ENCODE measurements at regions not wholly inside any gene's neighbourhood (a gene's known extent, or its start where the extent isn't known, plus 50 kb on each side); places are given as distances from the start of the nearest gene placed in this dataset.

DNA sequence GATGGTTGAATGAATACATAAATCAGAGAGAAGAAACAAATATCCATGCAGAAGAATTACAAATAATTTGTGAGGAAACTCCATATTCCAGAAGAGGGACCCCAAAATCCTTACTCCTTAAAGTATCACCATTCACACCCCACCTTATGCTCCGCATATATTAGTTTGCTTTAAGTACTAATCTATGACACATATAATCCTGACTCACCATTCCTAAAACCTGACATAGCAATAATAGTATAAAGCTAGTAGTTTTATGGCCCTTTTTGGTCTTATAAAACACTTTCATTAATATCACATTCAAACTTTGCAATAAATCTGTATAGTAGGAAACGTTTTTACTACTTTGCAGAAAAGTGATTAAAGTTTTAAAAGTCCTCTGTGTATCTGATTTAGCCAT lies 719.0 kb upstream of the SLC39A10 start:
- Histone ChIP-seq H3K79me2 (ENCODE audit: insufficient read depth, low read length) (no peaks in the 10 kb centered on the region), H3K4me1 (ENCODE audit: control insufficient read depth in 1 of 2, insufficient read depth in 2 of 2, low read length in 2 of 2) (no peaks in the 10 kb centered on the region), H3K36me3 (ENCODE audit: control insufficient read depth in 1 of 2, insufficient read depth in 2 of 2, low read length in 2 of 2) (no peaks in the 10 kb centered on the region), H3K9me3 (ENCODE audit: control insufficient read depth in 1 of 2, insufficient read depth in 1 of 2, low read depth in 1 of 2, low read length in 2 of 2) (no peaks in the 10 kb centered on the region), H4K20me1 (ENCODE audit: insufficient read depth) (no peaks in the 10 kb centered on the region), H3K27ac (ENCODE audit: low read depth, low read length) (no peak overlapping the region), H3K27me3 (ENCODE audit: insufficient read depth, low read length) (no peaks in the 10 kb centered on the region), H3K4me2 (ENCODE audit: low read length) (no peak overlapping the region), H3K9ac (ENCODE audit: low read length) (no peak overlapping the region), H3K4me3 (replicated peaks in 1 of 2; ENCODE audit: low read depth in 1 of 2, low read length in 2 of 2) (no peak overlapping the region), H3K9me2 (ENCODE audit: insufficient read depth) (no peaks in the 10 kb centered on the region), H2AFZ (ENCODE audit: low read depth, low read length, poor library complexity, severe bottlenecking) (no peak overlapping the region)
- TF ChIP-seq RAD21 (IDR thresholded peaks at IDR 0.05; ENCODE audit: low read depth) (no peak), CBX3 (IDR thresholded peaks at IDR 0.05; ENCODE audit: low read depth) (no peak), EZH2 (IDR thresholded peaks at IDR 0.05) (no peak), FOSL1 (IDR thresholded peaks at IDR 0.05; ENCODE audit: low read depth) (no peak), POLR2AphosphoS5 (IDR thresholded peaks at IDR 0.05; ENCODE audit: low read depth, low read length) (no peak), YY1 (IDR thresholded peaks at IDR 0.05; ENCODE audit: extremely low read depth, insufficient replicate concordance, low read depth, low read length) (no peak), SRF (IDR thresholded peaks at IDR 0.05; ENCODE audit: low read depth) (no peak), ZNF274 (IDR thresholded peaks at IDR 0.05; ENCODE audit: low read depth, low read length) (no peak), CEBPB (IDR thresholded peaks at IDR 0.05; ENCODE audit: low read depth) (no peak), ELF1 (IDR thresholded peaks at IDR 0.05; ENCODE audit: borderline replicate concordance, low read depth) (no peak), TCF7L2 (IDR thresholded peaks at IDR 0.05; ENCODE audit: borderline replicate concordance, extremely low read depth, insufficient read depth, insufficient read length) (no peak)
- TF ChIP-seq, protein P1, sequence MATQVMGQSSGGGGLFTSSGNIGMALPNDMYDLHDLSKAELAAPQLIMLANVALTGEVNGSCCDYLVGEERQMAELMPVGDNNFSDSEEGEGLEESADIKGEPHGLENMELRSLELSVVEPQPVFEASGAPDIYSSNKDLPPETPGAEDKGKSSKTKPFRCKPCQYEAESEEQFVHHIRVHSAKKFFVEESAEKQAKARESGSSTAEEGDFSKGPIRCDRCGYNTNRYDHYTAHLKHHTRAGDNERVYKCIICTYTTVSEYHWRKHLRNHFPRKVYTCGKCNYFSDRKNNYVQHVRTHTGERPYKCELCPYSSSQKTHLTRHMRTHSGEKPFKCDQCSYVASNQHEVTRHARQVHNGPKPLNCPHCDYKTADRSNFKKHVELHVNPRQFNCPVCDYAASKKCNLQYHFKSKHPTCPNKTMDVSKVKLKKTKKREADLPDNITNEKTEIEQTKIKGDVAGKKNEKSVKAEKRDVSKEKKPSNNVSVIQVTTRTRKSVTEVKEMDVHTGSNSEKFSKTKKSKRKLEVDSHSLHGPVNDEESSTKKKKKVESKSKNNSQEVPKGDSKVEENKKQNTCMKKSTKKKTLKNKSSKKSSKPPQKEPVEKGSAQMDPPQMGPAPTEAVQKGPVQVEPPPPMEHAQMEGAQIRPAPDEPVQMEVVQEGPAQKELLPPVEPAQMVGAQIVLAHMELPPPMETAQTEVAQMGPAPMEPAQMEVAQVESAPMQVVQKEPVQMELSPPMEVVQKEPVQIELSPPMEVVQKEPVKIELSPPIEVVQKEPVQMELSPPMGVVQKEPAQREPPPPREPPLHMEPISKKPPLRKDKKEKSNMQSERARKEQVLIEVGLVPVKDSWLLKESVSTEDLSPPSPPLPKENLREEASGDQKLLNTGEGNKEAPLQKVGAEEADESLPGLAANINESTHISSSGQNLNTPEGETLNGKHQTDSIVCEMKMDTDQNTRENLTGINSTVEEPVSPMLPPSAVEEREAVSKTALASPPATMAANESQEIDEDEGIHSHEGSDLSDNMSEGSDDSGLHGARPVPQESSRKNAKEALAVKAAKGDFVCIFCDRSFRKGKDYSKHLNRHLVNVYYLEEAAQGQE (IDR thresholded peaks at IDR 0.05; ENCODE audit: low read depth), result no peak
- TF ChIP-seq, protein P2, sequence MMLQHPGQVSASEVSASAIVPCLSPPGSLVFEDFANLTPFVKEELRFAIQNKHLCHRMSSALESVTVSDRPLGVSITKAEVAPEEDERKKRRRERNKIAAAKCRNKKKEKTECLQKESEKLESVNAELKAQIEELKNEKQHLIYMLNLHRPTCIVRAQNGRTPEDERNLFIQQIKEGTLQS (IDR thresholded peaks at IDR 0.05), result no peak
- TF ChIP-seq, protein P3, sequence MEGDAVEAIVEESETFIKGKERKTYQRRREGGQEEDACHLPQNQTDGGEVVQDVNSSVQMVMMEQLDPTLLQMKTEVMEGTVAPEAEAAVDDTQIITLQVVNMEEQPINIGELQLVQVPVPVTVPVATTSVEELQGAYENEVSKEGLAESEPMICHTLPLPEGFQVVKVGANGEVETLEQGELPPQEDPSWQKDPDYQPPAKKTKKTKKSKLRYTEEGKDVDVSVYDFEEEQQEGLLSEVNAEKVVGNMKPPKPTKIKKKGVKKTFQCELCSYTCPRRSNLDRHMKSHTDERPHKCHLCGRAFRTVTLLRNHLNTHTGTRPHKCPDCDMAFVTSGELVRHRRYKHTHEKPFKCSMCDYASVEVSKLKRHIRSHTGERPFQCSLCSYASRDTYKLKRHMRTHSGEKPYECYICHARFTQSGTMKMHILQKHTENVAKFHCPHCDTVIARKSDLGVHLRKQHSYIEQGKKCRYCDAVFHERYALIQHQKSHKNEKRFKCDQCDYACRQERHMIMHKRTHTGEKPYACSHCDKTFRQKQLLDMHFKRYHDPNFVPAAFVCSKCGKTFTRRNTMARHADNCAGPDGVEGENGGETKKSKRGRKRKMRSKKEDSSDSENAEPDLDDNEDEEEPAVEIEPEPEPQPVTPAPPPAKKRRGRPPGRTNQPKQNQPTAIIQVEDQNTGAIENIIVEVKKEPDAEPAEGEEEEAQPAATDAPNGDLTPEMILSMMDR (IDR thresholded peaks at IDR 0.05 in 2 of 3, conservative IDR thresholded peaks at IDR 0.05 in 1 of 3; ENCODE audit: borderline replicate concordance in 1 of 3, insufficient read depth in 1 of 3, low read depth in 2 of 3, low read length in 2 of 3), result no peak
- DNase-seq (ENCODE audit: low read depth, low spot score), result no peak
- no TSS peak for BruUV-seq (replicated peaks)
- intact Hi-C loops (cut with micrococcal nuclease), result no loop called here
- CTCF ChIA-PET, result no interaction called here
- RAD21 ChIA-PET (ENCODE audit: low non-redundant PET in 1 of 2, low total read pairs in 2 of 2, uncharacterized antibody in 2 of 2, unreplicated experiment in 2 of 2), result no interaction called here
- no peak for ATAC-seq
- POLR2A ChIA-PET, result no interaction called here

Data from HCT116 (cell line).